ENCODE measurements at regions not wholly inside any gene's neighbourhood (a gene's known extent, or its start where the extent isn't known, plus 50 kb on each side); places are given as distances from the start of the nearest gene placed in this dataset.

GRCh38 chr5:176151281-176151680 is 86.9 kb upstream of the SIMC1 start:
- DNase-seq = no peak

DNA sequence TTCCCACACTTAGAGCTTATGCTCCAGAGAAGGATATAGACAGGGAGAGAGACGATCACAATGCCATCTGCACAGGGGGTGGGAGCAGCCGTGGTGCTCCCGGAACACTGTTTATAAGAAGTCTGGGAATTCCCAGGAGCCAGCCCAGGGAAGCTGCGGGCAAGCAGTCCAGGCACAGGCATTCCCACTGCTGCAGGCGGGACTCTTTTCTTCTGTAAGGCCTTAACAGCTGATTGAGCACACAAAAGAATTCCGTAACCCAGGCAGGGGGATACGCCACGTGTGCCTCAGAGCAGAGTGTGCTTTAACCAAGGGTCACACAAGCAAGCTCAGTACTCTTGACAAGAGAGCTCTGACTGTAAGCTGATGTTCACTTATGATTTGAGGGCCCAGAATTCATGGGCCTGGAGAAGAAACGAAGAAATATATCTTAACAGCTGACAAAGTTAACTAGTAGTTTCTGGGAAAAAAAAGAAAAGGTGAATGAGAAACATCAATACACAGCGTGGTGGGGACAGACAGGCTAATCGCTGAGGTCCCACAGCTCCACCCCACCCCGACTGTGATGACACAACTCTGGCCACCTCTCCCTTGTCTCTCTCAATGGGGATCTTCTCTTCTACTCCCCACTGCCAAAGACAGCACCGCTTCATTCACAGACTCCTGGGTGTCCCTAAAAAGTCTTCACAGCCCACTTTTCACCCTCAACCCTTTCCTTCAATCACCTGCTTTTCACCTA is 85.9 kb upstream of the SIMC1 start:
- no peak for DNase-seq

DNA sequence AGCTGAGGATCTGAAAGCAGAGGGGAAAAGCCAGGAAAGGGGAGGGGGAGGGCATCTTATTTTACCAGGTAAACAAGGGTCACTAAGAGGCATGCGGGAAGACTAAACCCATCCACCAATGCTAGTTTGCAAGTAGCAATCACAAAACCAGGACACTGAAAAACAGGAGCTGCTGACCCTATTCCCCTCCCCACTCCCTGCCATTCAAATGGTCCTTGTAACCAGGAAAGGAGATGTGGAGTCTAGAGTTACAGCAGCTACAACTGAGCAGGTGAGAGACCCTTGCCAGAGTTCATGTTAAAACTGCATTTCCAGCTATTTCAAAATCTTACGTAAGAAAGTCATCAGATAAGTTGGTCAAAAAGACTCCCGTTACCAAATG is 85.3 kb upstream of the SIMC1 start:
- DNase-seq = no peak

DNA sequence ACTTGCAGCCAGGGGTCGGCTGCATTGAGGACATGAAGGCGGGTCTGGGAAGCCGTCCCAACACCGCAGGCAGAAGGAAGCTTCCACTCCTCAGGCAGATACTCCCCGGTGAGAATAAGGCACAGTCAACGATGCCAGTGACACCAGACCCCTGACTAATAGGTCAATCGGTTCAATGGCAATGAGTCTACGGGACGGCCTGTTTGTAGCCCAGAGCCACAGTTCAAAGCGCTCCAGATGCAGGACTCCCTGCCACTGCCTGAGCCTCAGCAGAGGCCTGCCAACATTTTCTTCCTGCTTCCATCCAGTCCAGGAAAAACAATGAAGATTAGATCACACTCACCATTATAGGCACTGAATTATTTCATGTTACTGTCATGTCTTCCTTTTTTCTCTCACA is 84.5 kb upstream of the SIMC1 start:
- no peak for DNase-seq

GRCh38 chr5:176154821-176155220 is 83.4 kb upstream of the SIMC1 start:
- DNase-seq = no peak

DNA sequence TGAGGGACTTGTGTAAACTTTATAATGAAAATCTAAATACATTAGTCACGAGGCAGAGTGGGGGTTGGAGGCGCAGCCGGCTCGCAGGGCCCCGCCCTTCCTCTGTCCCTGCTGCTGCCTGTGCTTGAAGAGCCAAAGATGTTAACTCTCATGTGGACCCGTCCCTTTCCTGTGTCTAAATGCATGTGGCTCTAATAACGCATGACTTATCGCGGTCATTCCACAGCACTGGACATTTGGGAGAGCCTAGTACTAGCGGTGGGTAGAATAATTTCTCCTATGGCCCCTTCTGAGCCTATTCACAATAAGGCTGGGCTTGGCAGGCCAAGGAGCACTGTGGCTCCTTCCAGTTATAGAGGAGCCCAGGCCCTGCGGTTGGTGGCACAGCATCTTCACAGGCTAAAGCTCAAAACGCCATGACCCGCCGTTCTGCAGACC is 82.3 kb upstream of the SIMC1 start:
- no peak for DNase-seq

DNA sequence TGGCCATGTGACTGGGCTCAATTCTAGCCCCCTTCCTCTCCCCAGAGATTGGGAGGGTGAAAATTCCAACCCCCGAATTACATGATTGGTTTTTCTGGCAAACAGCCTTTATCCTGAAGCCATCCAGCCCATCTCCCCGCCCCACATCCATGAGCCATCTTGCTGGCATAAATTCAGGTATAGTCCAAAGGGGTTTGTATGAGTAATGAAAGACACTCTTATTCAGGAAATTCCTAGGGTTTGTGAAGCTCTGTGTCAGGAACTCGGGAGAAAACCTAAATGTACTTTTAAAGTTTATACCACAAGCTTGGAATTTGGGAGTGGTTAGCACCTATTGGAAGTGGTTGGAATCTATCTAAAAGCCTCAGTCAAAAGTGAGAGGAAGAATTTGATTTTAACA is 80.6 kb upstream of the SIMC1 start:
- DNase-seq = no peak

GRCh38 chr5:176161431-176161830 is 76.8 kb upstream of the SIMC1 start:
- DNase-seq = no peak

GRCh38 chr5:176162198-176162597 is 76.0 kb upstream of the SIMC1 start:
- DNase-seq = no peak

- DNase-seq = no peak
Observed at GRCh38 chr5:176162888-176163287, 75.3 kb upstream of the SIMC1 start.

DNA sequence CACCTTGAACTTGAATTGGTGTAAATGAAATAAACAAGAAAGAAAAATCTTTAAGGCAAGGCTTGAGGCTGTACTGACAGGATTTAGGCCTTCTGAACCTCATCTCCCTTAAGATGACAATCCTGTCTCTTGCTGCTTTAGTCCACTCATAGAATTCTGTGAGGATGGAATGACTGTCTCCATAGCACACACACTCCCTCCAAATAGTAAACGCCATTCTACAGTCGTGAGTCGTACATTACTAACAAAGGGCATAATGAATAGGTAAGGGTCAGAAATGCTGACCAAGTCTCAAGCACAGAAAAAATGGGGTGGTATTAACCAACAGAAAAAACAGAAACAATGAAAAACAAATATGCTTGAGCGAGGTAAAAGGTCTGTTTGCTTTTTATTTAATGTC is 71.8 kb upstream of the SIMC1 start:
- DNase-seq = no peak

GRCh38 chr5:176167800-176168199 is 70.4 kb upstream of the SIMC1 start:
- no peak for DNase-seq

DNA sequence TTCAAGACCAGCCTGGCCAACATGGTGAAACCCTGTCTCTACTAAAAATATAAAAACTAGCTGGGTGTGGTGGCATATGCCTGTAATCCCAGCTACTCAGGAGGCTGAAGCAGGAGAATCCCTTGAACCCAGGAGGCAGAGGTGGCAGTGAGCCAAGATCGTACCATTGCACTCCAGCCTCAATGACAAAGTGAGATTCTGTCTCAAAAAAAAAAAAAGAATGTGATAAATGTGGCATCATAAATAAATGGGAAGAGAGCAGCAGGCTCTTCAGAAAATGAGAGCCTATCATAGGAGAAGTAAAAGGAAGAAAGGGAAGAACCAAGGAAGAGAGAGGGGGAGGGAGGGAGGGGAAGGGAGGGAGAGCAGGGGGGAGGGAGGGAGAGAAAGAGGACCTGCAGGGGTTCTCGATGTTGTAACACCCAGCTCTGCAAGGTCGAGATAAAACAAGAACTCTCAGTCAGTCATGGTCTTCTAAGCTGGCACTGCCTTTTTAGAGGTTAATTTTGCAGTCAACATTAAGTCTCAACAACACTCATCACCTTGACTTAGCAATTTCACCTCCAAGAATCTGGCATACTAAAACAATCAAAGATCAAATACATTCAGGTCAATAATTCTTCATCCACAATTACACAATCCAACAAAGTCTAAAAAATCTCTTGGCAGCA is 68.7 kb upstream of the SIMC1 start:
- peak; percentile 15 to 25 for DNase-seq

DNA sequence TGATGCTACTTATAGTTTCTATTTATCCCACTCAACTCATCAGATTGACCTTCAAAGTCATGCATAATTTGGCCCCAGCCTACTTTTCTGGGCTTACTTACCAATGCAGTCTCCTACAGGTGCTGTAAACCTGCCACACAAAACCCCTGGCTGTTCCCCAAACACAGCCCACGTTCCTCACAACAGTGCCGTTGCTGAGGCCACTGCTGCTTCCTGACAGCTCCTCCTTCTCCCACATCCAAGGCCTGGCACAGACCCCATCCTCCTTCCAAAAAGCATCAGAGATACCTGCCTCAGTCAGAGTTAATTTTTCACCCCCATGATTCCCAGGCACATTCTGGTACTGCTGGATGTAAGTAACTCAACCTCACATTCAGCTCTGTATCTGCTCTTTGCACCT is 68.1 kb upstream of the SIMC1 start:
- no peak for DNase-seq

- no peak for DNase-seq
Observed at GRCh38 chr5:176171171-176171760, 67.0 kb upstream of the SIMC1 start.

GRCh38 chr5:176172246-176172645 is 66.0 kb upstream of the SIMC1 start:
- DNase-seq = no peak

DNA sequence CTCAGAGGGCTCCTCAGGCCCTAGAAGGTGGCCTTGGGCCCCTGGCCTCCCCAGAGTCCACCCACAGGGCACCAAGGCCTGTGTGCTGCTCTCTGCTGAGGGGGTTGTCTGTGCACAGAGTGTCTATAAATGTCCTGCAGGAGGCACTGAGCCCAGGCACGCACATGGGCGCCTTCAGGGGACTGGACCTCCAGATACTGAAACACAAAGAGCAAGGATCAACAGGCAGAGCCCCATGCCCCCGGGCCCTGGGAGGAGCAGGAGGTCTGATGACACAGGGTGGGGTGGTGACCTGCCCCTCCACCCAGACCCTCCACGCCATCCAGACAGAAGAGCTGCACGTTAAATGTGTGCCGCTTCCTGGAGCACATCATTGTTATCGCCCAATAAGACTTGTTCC is 64.6 kb upstream of the SIMC1 start:
- no peak for DNase-seq

- no peak for DNase-seq
Observed at GRCh38 chr5:176174345-176175025, 63.7 kb upstream of the SIMC1 start.

DNA sequence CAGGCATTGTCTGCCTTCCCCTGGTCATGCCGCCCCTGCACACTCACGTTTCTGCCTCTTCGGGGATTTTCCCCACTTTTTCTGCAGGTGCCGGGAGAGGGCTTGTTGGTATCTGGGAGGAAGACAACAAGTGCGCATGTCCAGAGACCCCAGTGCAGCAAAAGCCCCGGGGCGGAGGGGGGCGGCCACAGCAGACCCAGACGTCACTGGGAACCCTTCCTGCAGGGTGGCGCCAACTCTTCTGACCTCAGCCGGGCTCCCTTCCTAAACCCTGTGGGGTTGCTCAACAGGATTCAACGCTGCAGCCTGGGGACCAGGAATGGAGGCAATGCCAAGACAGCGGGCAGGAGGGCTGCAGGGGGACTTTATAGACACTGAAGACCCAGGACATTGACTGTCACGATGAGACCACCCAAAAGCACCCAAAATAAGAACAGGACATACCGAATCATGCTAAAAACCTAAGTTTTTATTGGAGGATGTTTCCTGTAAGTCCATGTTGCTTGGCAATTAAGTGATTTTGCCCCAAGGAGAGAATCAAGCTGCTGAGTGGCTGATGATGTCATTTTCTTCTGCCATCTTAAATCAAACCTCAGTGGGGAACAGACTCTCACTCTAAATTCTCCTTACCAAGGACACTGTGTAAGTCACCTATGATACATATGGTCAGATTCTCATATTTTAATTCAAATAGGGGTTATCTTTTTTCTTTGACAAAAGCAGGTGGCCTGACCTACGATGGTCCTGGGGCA is 62.9 kb upstream of the SIMC1 start:
- DNase-seq = no peak

DNA sequence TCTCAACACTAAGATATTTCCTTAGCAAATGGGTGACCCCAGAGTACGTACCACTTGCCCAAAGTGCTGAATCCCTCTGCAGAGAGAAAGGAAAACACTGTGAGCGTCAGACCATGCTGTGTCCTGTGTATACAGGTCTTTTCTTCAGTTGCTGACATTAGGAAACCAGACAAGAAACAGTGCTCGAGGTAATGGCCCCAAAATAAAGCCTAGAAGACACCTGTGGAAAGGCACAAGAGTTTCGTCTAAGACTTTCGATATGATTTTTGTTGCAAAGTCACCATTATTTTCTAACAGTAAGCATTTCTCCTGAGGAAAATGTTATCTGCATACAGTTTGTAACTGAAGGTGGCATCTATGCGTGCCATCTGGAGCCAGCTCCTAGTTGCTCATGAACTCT is 62.0 kb upstream of the SIMC1 start:
- DNase-seq = no peak

DNA sequence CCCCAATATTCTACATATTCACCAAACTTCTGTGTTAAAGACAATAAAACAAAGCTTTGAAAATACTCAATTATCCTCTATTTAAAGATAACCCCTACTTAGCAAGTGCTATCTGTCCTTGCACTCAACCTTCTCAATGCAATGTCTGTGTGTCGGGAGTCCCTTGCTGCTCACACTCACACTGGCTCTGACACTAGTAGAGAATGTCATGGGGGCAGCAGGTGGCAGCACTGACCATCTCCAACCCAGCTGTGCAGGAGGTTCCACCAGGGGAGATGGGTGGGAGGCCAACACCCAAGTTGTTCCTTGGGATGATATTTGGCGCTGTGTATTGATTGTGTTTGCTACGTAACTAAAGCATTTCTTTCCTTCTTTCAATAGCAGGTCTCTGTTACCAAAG is 59.4 kb upstream of the SIMC1 start:
- peak; percentile 2 to 9 for DNase-seq

DNA sequence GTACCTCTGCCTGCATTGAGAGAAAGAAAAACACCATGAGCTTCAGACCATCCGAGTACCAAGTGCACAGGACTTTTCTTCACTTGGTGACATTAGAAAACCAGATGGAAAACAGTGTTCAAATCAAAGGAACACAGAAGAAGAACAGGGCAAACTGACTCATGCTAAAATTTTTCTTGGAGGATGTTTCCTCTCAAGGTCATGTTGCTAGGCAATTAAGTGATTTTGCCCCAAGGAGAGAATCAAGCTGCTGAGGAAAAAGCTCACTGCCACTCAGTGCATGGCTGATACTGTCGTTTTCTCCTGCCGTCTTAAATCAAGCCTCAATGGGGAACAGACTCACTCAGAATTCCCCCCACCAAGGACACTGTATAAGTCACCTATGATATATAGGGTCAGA is 57.9 kb upstream of the SIMC1 start:
- no peak for DNase-seq

- DNase-seq = no peak
Observed at GRCh38 chr5:176180781-176181180, 57.4 kb upstream of the SIMC1 start.

Data from AML-193 (cell line).